ENCODE measurements at regions not wholly inside any gene's neighbourhood (a gene's known extent, or its start where the extent isn't known, plus 50 kb on each side); places are given as distances from the start of the nearest gene placed in this dataset.
A peak's percentile ranks its signal among the peaks of the same experiment; 100 is the strongest.

GRCh38 chr5:169352901-169353300 lies 52.0 kb upstream of the SLIT3 start:
- POLR2A ChIA-PET: no interaction called here
- no peak for DNase-seq (ENCODE audit: extremely low read depth in 1 of 4, low spot score in 3 of 4)
- Histone ChIP-seq H3K4me3 (no peak overlapping the region), H3K9ac (ENCODE audit: insufficient read depth in 1 of 2, low read depth in 2 of 2, low read length in 2 of 2) (no peak overlapping the region), H3K9me3 (replicated peaks; ENCODE audit: control insufficient read depth, insufficient read depth, low read depth, low read length) (no peaks in the 10 kb centered on the region), H3K36me3 (ENCODE audit: control insufficient read depth, insufficient read depth, low read length) (no peaks in the 10 kb centered on the region), H4K20me1 (replicated peaks; ENCODE audit: control insufficient read depth, insufficient read depth, low read length) (no peaks in the 10 kb centered on the region), H3K27me3 (ENCODE audit: control insufficient read depth in 2 of 2, insufficient read depth in 2 of 2, low read length in 2 of 2) (no peaks in the 10 kb centered on the region), H2AFZ (ENCODE audit: low read depth, low read length) (no peak overlapping the region), H3K4me1 (replicated peaks in 1 of 2; ENCODE audit: control insufficient read depth in 2 of 2, insufficient read depth in 2 of 2, low read length in 2 of 2) (no peaks in the 10 kb centered on the region), H3K4me2 (ENCODE audit: insufficient read depth, low read length) (no peak overlapping the region), H3K27ac (ENCODE audit: extremely low read depth, low read depth, low read length) (no peak overlapping the region), H3K79me2 (ENCODE audit: control insufficient read depth, insufficient read depth, low read length) (no peaks in the 10 kb centered on the region), H3K9me1 (ENCODE audit: control insufficient read depth, insufficient read depth, low read length) (no peaks in the 10 kb centered on the region)
- in situ Hi-C loops (cut with MboI) (no loop called here), intact Hi-C loops (cut with micrococcal nuclease) (no loop called here)
- BruUV-seq (replicated peaks): no TSS peak
- ATAC-seq: no peak
- FAIRE-seq: no peak
- CTCF ChIA-PET (ENCODE audit: low intra/inter-chr PET ratio): no interaction called here
- 1% methylated on average over 7 of the region's 7 CpGs for WGBS (ENCODE audit: insufficient coverage, low coverage, missing lambda C conversion rate)
- TF ChIP-seq GABPB1 (CRISPR knock-in tag; IDR thresholded peaks at IDR 0.05): no peak
- TF ChIP-seq C11orf30 (IDR thresholded peaks at IDR 0.05; ENCODE audit: low read depth): peak; percentile 53; the same call in 1 of the 2 replicates
- no peak for TF ChIP-seq PTTG1 (tag; IDR thresholded peaks at IDR 0.05; ENCODE audit: low read depth)
- no peak for TF ChIP-seq ZNF143 (CRISPR knock-in tag; IDR thresholded peaks at IDR 0.05)
- no peak for TF ChIP-seq SETDB1 (IDR thresholded peaks at IDR 0.05; ENCODE audit: low read length)
- no peak for TF ChIP-seq RCOR1 (IDR thresholded peaks at IDR 0.05; ENCODE audit: borderline replicate concordance in 1 of 2, low read depth in 2 of 2, low read length in 2 of 2)
- no peak for TF ChIP-seq ZFP36 (IDR thresholded peaks at IDR 0.05; ENCODE audit: low read depth, low read length, partially characterized antibody)
- no peak for TF ChIP-seq MTA2 (IDR thresholded peaks at IDR 0.05; ENCODE audit: low read depth)
- TF ChIP-seq KDM4B (IDR thresholded peaks at IDR 0.05; ENCODE audit: borderline replicate concordance in 2 of 2, low read depth in 1 of 2): no peak
- TF ChIP-seq, protein P1, sequence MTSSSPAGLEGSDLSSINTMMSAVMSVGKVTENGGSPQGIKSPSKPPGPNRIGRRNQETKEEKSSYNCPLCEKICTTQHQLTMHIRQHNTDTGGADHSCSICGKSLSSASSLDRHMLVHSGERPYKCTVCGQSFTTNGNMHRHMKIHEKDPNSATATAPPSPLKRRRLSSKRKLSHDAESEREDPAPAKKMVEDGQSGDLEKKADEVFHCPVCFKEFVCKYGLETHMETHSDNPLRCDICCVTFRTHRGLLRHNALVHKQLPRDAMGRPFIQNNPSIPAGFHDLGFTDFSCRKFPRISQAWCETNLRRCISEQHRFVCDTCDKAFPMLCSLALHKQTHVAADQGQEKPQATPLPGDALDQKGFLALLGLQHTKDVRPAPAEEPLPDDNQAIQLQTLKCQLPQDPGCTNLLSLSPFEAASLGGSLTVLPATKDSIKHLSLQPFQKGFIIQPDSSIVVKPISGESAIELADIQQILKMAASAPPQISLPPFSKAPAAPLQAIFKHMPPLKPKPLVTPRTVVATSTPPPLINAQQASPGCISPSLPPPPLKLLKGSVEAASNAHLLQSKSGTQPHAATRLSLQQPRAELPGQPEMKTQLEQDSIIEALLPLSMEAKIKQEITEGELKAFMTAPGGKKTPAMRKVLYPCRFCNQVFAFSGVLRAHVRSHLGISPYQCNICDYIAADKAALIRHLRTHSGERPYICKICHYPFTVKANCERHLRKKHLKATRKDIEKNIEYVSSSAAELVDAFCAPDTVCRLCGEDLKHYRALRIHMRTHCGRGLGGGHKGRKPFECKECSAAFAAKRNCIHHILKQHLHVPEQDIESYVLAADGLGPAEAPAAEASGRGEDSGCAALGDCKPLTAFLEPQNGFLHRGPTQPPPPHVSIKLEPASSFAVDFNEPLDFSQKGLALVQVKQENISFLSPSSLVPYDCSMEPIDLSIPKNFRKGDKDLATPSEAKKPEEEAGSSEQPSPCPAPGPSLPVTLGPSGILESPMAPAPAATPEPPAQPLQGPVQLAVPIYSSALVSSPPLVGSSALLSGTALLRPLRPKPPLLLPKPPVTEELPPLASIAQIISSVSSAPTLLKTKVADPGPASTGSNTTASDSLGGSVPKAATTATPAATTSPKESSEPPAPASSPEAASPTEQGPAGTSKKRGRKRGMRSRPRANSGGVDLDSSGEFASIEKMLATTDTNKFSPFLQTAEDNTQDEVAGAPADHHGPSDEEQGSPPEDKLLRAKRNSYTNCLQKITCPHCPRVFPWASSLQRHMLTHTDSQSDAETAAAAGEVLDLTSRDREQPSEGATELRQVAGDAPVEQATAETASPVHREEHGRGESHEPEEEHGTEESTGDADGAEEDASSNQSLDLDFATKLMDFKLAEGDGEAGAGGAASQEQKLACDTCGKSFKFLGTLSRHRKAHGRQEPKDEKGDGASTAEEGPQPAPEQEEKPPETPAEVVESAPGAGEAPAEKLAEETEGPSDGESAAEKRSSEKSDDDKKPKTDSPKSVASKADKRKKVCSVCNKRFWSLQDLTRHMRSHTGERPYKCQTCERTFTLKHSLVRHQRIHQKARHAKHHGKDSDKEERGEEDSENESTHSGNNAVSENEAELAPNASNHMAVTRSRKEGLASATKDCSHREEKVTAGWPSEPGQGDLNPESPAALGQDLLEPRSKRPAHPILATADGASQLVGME (CRISPR knock-in tag; IDR thresholded peaks at IDR 0.05): no peak
- no peak for TF ChIP-seq ZNF41 (CRISPR knock-in tag; conservative IDR thresholded peaks at IDR 0.05)
- TF ChIP-seq MAFG (tag; conservative IDR thresholded peaks at IDR 0.05): peak; percentile 62; the same call in 1 of the 2 replicates
- TF ChIP-seq HSF4 (CRISPR knock-in tag; IDR thresholded peaks at IDR 0.05; ENCODE audit: borderline replicate concordance): no peak
- TF ChIP-seq FOXJ3 (CRISPR knock-in tag; IDR thresholded peaks at IDR 0.05): no peak
- TF ChIP-seq MAFF (IDR thresholded peaks at IDR 0.05; ENCODE audit: low read length): peak; percentile 71
- peak; percentile 68; the same call in 1 of the 2 replicates for TF ChIP-seq MAFK (IDR thresholded peaks at IDR 0.05; ENCODE audit: low read length)
- TF ChIP-seq ZNF316 (IDR thresholded peaks at IDR 0.05): peak; percentile 66
- no peak for TF ChIP-seq HNRNPH1 (optimal IDR thresholded peaks at IDR 0.05; ENCODE audit: low read depth, low read length)
- no peak for TF ChIP-seq RUNX1 (IDR thresholded peaks at IDR 0.05; ENCODE audit: low read depth)
- TF ChIP-seq NFE2L1 (tag; IDR thresholded peaks at IDR 0.05; ENCODE audit: borderline replicate concordance, low read depth): no peak

Data from K562 (cell line).